SK-N-SH (cell line): ENCODE measurements at regions not wholly inside any gene's neighbourhood (a gene's known extent, or its start where the extent isn't known, plus 50 kb on each side); places are given as distances from the start of the nearest gene placed in this dataset.

Source experiments
- CTCF ChIA-PET: fragments of 300-600, 350-600 bp; formaldehyde crosslinking; extraction: SDS; loops from one replicate; lab custom pipeline; 2021; lab: Yijun Ruan, JAX
- POLR2A ChIA-PET: fragments of 350-600 bp; sonication (Branson Sonifier 250); formaldehyde crosslinking; extraction: SDS; loops from one replicate; lab custom pipeline; 2020; ENCODE audit warnings: antibody characterized with exemption, inconsistent platforms; lab: Yijun Ruan, JAX
- DNase-seq: peaks from one replicate; pipeline ENCODE4 v3.0.0; 2012
- H2AFZ ChIP-seq: fragments of 200-600 bp; sonication (generic); 2 replicates; pipeline ENCODE4 v1.8.1; 2016; ENCODE audit warnings: antibody characterized with exemption, mild to moderate bottlenecking, low read depth
- H3F3A ChIP-seq: fragments of 200-600 bp; sonication (generic); replicated peaks from 2 replicates; pipeline ENCODE3; 2016; ENCODE audit warnings: antibody characterized with exemption, mild to moderate bottlenecking; ENCODE audit not compliant: insufficient read depth
- H3K27ac ChIP-seq, 2 experiments: fragments of 200-500 bp in 1 of 2; fragments of 200-600 bp in 1 of 2; sonication (Bioruptor generic) in 1 of 2; sonication (generic), shearing (Covaris generic) in 1 of 2; 2 replicates each; pipeline versions ENCODE4 v1.5.1 to v1.6.1; 2014 to 2016; ENCODE audit warnings: low read depth in 2 of 2, inconsistent platforms in 1 of 2, low read length in 1 of 2, mild to moderate bottlenecking in 1 of 2, mixed read lengths in 1 of 2
- H3K27me3 ChIP-seq: fragments of 200-600 bp; sonication (generic), shearing (Covaris generic); 2 replicates; pipeline ENCODE4 v1.6.1; 2016; ENCODE audit warnings: mixed run types; ENCODE audit not compliant: insufficient read depth
- H3K36me3 ChIP-seq, 2 experiments: fragments of 200-500 bp in 1 of 2; fragments of 200-600 bp in 1 of 2; sonication (Bioruptor generic) in 1 of 2; sonication (generic) in 1 of 2; replicated peaks in 1 of 2; 2 replicates each; pipeline versions ENCODE3 to v1.5.1; 2014 to 2016; ENCODE audit warnings: low read length in 1 of 2, mild to moderate bottlenecking in 1 of 2; ENCODE audit not compliant: insufficient read depth in 2 of 2, control insufficient read depth in 1 of 2
- H3K4me1 ChIP-seq, 2 experiments: fragments of 200-500 bp in 1 of 2; fragments of 200-600 bp in 1 of 2; sonication (Bioruptor generic) in 1 of 2; sonication (generic), shearing (Covaris generic) in 1 of 2; 2 replicates each; pipeline versions ENCODE4 v1.5.1 to v1.6.1; 2014 to 2016; ENCODE audit warnings: low read depth in 1 of 2, low read length in 1 of 2, mixed run types in 1 of 2; ENCODE audit not compliant: insufficient read depth in 2 of 2, control insufficient read depth in 1 of 2
- H3K4me2 ChIP-seq: fragments of 200-600 bp; sonication (generic), shearing (Covaris generic); 2 replicates; pipeline ENCODE4 v1.6.1; 2017; ENCODE audit warnings: mixed run types
- H3K4me3 ChIP-seq, 2 experiments: fragments of 200-500 bp in 1 of 2; fragments of 200-600 bp in 1 of 2; sonication (Bioruptor generic) in 1 of 2; sonication (generic), shearing (Covaris generic) in 1 of 2; 2 replicates each; pipeline versions ENCODE4 v1.5.1 to v1.8.1; 2014 to 2016; ENCODE audit warnings: low read depth in 2 of 2, inconsistent platforms in 1 of 2, low read length in 1 of 2, mild to moderate bottlenecking in 1 of 2, mixed read lengths in 1 of 2, moderate library complexity in 1 of 2
- H3K79me2 ChIP-seq: fragments of 200-600 bp; sonication (generic); 2 replicates; pipeline ENCODE4 v1.8.1; 2017; ENCODE audit warnings: mild to moderate bottlenecking; ENCODE audit not compliant: insufficient read depth
- H3K9ac ChIP-seq: fragments of 200-600 bp; sonication (generic); 2 replicates; pipeline ENCODE4 v1.6.1; 2017; ENCODE audit warnings: mixed run types
- H3K9me2 ChIP-seq: fragments of 200-600 bp; sonication (generic); 2 replicates; pipeline ENCODE4 v1.6.1; 2017; ENCODE audit warnings: mixed run types
- H3K9me3 ChIP-seq: fragments of 200-600 bp; sonication (generic); 2 replicates; pipeline ENCODE4 v1.6.1; 2017; ENCODE audit warnings: mixed run types, mild to moderate bottlenecking, moderate library complexity
- H4K20me1 ChIP-seq: fragments of 200-600 bp; sonication (generic); 2 replicates; pipeline ENCODE4 v1.6.1; 2017; ENCODE audit warnings: mild to moderate bottlenecking, mixed run types; ENCODE audit not compliant: insufficient read depth
- ELF1 ChIP-seq: IDR thresholded peaks from 2 replicates; pipeline ENCODE4 v1.4.0; 2012
- JUND ChIP-seq: IDR thresholded peaks from 2 replicates; pipeline ENCODE4 v1.4.0; 2012
- POLR2AphosphoS5 ChIP-seq: IDR thresholded peaks from 2 replicates; pipeline ENCODE4 v1.6.1; 2012; ENCODE audit warnings: low read depth, low read length
- RAD21 ChIP-seq: IDR thresholded peaks from 2 replicates; pipeline ENCODE4 v1.6.1; 2012; ENCODE audit warnings: mild to moderate bottlenecking, low read length
- RCOR1 ChIP-seq: fragments of 150-350 bp; IDR thresholded peaks from 2 replicates; pipeline ENCODE4 v1.6.1; 2017; ENCODE audit warnings: antibody characterized with exemption, low read length
- RXRA ChIP-seq: IDR thresholded peaks from 2 replicates; pipeline ENCODE4 v1.4.0; 2012; ENCODE audit warnings: low read depth, mild to moderate bottlenecking, borderline replicate concordance
- SIN3A ChIP-seq: IDR thresholded peaks from 2 replicates; pipeline ENCODE4 v1.6.1; 2012; ENCODE audit warnings: low read depth, mild to moderate bottlenecking, low read length, moderate library complexity, borderline replicate concordance
- WGBS: methylation state at CpG from one replicate; pipeline ENCODE4 v1.1.6; 2017; ENCODE audit warnings: low lambda C conversion rate; 5-methylcytosine and 5-hydroxymethylcytosine counted together
- TF ChIP-seq, protein P1 (sequence below): IDR thresholded peaks from 2 replicates; pipeline ENCODE4; 2012
- TF ChIP-seq, protein P2 (sequence below): IDR thresholded peaks from 2 replicates; pipeline ENCODE4 v1.4.0; 2012; ENCODE audit warnings: low read depth, borderline replicate concordance
- TF ChIP-seq, protein P3 (sequence below): IDR thresholded peaks from 2 replicates; pipeline ENCODE4 v1.4.0; 2012; ENCODE audit warnings: low read depth, borderline replicate concordance
- TF ChIP-seq, protein P4 (sequence below): fragments of 200-600 bp; sonication (generic); IDR thresholded peaks from 2 replicates; pipeline ENCODE4 v1.6.1; 2017; ENCODE audit warnings: antibody characterized with exemption, mild to moderate bottlenecking, moderate library complexity
- TF ChIP-seq, protein P5 (sequence below): fragments of 150-350 bp; IDR thresholded peaks from 2 replicates; pipeline ENCODE4 v1.6.1; 2017; ENCODE audit warnings: antibody characterized with exemption, low read length, low read depth, borderline replicate concordance
- TF ChIP-seq, protein P6 (sequence below): IDR thresholded peaks from 2 replicates; pipeline ENCODE4 v1.6.1; 2012; ENCODE audit warnings: mild to moderate bottlenecking, low read depth, low read length, moderate library complexity

DNA sequence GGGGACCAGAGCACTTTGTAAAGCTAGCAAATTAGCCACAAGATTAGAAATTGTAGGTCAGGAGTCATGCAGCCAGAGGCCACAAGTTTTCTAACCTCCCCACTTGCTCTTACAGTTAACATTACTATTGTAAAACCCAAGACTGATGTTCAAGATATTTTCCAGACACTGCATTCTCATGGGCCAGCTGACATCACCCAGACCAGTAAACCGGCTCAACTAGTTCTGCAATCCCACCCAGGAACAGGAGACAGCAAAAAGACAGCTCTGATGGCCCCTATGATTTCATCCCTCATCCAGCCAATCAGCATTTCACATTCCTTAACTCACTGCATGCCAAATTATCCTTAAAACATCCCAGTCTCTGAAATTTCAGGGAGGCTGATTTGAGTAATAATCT is 178.5 kb downstream of the PRR20E start:
- H3K9me2 ChIP-seq, result no peaks in the 10 kb centered on the region
- no peaks in the 10 kb centered on the region for H3K36me3 ChIP-seq
- POLR2A ChIA-PET, result no interaction called here
- no peaks in the 10 kb centered on the region for H3K9me3 ChIP-seq
- no peak overlapping the region for H3K27ac ChIP-seq
- CTCF ChIA-PET, result no interaction called here
- no peak overlapping the region for H3K4me2 ChIP-seq
- no peak for TF ChIP-seq POLR2AphosphoS5
- TF ChIP-seq SIN3A, result no peak
- TF ChIP-seq, protein P1, sequence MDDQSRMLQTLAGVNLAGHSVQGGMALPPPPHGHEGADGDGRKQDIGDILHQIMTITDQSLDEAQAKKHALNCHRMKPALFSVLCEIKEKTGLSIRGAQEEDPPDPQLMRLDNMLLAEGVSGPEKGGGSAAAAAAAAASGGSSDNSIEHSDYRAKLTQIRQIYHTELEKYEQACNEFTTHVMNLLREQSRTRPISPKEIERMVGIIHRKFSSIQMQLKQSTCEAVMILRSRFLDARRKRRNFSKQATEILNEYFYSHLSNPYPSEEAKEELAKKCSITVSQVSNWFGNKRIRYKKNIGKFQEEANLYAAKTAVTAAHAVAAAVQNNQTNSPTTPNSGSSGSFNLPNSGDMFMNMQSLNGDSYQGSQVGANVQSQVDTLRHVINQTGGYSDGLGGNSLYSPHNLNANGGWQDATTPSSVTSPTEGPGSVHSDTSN, result no peak
- TF ChIP-seq, protein P2, sequence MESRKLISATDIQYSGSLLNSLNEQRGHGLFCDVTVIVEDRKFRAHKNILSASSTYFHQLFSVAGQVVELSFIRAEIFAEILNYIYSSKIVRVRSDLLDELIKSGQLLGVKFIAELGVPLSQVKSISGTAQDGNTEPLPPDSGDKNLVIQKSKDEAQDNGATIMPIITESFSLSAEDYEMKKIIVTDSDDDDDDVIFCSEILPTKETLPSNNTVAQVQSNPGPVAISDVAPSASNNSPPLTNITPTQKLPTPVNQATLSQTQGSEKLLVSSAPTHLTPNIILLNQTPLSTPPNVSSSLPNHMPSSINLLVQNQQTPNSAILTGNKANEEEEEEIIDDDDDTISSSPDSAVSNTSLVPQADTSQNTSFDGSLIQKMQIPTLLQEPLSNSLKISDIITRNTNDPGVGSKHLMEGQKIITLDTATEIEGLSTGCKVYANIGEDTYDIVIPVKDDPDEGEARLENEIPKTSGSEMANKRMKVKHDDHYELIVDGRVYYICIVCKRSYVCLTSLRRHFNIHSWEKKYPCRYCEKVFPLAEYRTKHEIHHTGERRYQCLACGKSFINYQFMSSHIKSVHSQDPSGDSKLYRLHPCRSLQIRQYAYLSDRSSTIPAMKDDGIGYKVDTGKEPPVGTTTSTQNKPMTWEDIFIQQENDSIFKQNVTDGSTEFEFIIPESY, result no peak
- TF ChIP-seq, protein P3, sequence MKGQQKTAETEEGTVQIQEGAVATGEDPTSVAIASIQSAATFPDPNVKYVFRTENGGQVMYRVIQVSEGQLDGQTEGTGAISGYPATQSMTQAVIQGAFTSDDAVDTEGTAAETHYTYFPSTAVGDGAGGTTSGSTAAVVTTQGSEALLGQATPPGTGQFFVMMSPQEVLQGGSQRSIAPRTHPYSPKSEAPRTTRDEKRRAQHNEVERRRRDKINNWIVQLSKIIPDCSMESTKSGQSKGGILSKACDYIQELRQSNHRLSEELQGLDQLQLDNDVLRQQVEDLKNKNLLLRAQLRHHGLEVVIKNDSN, result no peak
- TF ChIP-seq, protein P4, sequence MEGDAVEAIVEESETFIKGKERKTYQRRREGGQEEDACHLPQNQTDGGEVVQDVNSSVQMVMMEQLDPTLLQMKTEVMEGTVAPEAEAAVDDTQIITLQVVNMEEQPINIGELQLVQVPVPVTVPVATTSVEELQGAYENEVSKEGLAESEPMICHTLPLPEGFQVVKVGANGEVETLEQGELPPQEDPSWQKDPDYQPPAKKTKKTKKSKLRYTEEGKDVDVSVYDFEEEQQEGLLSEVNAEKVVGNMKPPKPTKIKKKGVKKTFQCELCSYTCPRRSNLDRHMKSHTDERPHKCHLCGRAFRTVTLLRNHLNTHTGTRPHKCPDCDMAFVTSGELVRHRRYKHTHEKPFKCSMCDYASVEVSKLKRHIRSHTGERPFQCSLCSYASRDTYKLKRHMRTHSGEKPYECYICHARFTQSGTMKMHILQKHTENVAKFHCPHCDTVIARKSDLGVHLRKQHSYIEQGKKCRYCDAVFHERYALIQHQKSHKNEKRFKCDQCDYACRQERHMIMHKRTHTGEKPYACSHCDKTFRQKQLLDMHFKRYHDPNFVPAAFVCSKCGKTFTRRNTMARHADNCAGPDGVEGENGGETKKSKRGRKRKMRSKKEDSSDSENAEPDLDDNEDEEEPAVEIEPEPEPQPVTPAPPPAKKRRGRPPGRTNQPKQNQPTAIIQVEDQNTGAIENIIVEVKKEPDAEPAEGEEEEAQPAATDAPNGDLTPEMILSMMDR, result no peak
- TF ChIP-seq RAD21, result no peak
- TF ChIP-seq, protein P5, sequence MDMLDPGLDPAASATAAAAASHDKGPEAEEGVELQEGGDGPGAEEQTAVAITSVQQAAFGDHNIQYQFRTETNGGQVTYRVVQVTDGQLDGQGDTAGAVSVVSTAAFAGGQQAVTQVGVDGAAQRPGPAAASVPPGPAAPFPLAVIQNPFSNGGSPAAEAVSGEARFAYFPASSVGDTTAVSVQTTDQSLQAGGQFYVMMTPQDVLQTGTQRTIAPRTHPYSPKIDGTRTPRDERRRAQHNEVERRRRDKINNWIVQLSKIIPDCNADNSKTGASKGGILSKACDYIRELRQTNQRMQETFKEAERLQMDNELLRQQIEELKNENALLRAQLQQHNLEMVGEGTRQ, result no peak
- no peak for TF ChIP-seq RXRA
- TF ChIP-seq ELF1, result no peak
- TF ChIP-seq, protein P6, sequence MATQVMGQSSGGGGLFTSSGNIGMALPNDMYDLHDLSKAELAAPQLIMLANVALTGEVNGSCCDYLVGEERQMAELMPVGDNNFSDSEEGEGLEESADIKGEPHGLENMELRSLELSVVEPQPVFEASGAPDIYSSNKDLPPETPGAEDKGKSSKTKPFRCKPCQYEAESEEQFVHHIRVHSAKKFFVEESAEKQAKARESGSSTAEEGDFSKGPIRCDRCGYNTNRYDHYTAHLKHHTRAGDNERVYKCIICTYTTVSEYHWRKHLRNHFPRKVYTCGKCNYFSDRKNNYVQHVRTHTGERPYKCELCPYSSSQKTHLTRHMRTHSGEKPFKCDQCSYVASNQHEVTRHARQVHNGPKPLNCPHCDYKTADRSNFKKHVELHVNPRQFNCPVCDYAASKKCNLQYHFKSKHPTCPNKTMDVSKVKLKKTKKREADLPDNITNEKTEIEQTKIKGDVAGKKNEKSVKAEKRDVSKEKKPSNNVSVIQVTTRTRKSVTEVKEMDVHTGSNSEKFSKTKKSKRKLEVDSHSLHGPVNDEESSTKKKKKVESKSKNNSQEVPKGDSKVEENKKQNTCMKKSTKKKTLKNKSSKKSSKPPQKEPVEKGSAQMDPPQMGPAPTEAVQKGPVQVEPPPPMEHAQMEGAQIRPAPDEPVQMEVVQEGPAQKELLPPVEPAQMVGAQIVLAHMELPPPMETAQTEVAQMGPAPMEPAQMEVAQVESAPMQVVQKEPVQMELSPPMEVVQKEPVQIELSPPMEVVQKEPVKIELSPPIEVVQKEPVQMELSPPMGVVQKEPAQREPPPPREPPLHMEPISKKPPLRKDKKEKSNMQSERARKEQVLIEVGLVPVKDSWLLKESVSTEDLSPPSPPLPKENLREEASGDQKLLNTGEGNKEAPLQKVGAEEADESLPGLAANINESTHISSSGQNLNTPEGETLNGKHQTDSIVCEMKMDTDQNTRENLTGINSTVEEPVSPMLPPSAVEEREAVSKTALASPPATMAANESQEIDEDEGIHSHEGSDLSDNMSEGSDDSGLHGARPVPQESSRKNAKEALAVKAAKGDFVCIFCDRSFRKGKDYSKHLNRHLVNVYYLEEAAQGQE, result no peak
- no peak for TF ChIP-seq RCOR1
- no peak for TF ChIP-seq JUND
- WGBS, result 0% methylated on average over 1 of the region's 1 CpG
- no peaks in the 10 kb centered on the region for H3K79me2 ChIP-seq
- H3K9ac ChIP-seq, result no peak overlapping the region
- no peak overlapping the region for H2AFZ ChIP-seq
- no peak overlapping the region for H3K4me3 ChIP-seq
- H3F3A ChIP-seq, result no peaks in the 10 kb centered on the region
- no peaks in the 10 kb centered on the region for H3K27me3 ChIP-seq
- no peaks in the 10 kb centered on the region for H3K4me1 ChIP-seq
- no peaks in the 10 kb centered on the region for H4K20me1 ChIP-seq
- no peak for DNase-seq
